CD4-positive, alpha-beta T cell treated with Interleukin-6 for 4 hours (primary cell): ENCODE measurements at regions not wholly inside any gene's neighbourhood (a gene's known extent, or its start where the extent isn't known, plus 50 kb on each side); places are given as distances from the start of the nearest gene placed in this dataset.
"Not testable (repeated sequence)": the region's sequence is repeated elsewhere in the genome, so short reads cannot be mapped to it uniquely, and the experiment has no call there.

Experiments used
- DNase-seq: peaks from one replicate; pipeline ENCODE4 v3.0.0-alpha.2; 2020; ENCODE audit warnings: mixed read lengths

DNA sequence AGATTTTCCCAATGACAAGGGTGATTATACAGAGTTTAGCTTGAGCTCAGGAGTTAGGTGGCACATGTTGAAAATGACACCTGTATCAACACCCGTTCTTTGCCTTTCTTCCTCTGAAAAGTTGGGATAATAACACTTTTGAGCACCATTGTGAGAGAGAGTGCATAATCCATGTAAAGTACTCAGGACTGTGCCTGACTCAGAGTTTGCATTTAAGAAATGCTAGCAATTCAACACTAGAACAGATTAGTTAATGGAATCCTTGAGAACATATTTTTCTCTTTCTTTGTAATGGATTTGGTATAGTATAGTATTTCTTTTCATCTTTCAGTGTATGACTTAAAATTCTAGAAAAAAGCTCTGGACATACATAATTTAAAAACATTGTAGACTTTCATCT, 449.2 kb downstream of the GJA1 start:
- no peak for DNase-seq

DNA sequence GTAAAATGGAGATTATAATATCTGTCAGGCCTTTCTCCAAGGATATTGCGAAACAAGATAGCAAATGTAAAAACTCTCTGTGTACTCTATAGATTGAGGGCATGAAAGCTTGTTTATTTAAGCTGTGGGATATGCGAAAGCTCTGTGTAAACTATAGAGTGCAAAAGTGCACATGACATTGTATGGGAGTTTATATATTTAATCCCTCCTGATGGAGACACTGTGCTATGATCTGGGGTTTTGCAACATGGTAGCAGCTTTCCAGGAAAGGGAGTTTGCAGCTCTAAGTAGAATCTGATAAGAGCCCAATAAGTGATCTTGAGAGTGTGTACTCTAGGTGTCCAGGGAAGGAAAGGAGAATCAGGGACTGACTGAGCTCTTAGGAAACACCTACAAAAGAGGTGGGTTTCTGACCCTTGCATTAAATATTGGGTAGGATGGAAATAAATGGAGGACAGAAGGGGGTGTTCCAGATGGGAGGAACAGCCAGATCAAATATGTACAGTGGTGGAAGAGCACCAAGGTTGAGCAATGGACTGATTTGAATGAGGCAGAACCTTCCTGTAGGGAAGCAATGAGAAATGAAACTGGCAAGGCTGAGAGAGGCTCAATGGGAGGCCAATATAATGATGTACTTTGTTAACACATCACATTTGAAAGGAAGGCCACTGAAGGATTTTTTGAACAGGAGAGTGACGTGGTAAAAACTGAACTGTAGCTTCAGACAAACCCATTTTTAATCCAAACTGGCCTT, 450.1 kb downstream of the GJA1 start:
- DNase-seq, result no peak

DNA sequence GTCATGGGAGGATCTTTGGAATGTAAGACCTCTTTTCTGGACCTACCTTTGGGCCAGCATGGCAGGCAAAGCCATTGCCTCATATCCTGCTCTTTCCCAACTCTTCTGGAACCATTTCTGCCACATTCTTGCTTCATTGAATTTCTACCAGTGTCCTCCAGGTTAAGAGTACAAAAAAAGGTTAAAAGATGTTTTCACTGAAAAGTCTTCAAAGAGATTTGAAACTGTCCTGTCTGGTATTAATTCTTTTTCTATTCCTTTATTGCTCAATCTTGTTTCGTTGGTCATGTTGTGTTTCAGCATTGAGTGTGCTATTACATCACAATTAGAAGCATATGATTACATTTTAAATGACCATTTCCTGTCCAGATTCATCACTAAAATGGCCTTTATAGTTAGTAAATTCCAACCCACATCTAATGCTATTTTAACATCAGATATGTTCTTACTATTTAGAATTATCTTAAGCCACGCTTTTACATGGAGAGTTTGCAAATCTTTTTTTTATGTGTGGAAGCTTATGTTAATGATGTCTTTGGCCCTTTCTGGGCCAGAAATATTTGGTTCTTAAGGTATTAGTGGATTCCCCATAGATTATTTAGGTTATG, 450.9 kb downstream of the GJA1 start:
- no peak for DNase-seq

DNA sequence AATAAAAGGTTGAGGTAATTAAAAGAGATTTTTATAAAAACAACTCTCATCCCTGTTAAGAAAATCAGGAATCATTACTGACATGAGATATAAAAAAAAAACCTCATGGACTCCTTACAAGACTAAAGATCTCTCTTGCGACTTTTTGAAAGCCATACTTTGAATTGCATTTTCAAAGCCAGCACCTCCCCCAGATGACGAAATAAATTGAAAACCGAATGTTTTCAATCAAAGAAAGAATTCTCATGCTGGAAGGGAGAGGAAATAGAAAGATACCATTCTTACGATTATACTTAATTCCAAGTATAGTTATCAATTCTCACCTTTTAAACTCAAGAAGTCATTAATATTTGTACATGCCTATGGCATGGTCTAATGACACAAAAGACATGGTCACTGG, 452.3 kb downstream of the GJA1 start:
- DNase-seq, result no peak

DNA sequence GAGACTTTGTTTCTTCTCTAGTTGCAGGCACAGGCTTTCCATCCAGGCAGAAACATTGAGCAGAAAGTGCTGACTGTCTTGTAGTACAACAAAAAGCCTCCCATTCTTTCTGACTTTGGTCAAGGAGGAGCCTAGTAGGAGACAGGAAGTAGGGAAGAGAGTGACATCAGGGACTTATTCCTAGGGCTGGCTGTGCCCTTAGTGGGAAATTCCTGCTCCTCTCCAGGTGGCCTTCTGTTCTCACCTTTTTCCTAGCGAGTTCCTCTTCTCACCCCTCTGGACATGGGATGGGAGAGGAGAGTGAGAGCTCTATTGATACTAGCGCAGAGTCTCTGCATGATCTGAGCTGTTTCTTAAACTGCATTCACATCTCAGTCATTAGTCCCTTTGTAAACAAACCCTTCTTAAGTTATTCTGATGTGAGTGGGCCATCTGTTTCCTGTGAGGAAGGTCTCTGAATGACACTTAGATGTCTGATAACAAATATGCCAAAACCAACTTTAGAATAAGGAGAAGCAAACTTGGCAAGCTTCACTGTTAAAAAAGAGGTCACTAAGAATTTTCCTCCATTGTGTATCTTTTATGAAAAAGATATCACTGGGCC, 455.0 kb downstream of the GJA1 start:
- no peak for DNase-seq

DNA sequence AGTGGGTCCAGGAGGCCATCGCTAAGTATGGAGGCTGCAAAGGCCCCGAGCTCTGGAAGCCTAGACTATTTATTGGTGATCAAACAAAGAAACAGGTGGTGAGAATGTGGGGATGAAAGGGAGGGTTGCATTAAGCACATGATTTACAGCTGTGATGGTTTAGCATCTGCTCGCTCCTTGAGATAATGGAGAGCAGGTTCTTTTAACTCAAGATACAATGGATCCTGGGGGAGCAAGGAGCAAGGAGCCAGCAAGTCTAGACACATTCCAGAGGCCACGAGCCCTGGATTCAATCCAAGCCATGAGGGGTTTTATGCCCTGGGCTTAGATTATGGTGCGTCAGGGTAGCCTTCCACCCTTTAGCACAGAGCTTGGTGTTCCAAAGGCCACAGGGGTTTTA, 460.3 kb downstream of the GJA1 start:
- DNase-seq, result not testable (repeated sequence)

DNA sequence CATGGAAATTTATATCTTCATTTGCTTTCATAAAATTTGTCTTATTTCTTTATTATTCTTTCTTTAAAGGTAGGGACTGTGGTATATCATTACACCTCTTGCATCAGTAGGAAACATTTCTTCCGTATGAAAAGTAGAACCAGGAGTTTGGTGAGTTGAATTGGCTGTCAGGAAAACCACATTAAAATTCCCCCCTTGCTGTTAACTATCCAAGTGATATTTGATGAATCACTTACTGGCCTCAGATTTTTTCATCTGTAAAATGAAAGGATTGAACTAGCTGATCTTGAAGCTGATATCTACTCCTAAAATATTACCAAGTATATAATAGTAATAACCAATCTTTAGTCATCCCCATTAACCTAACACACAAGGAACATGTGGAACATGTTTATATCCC, 460.9 kb downstream of the GJA1 start:
- no peak for DNase-seq

DNA sequence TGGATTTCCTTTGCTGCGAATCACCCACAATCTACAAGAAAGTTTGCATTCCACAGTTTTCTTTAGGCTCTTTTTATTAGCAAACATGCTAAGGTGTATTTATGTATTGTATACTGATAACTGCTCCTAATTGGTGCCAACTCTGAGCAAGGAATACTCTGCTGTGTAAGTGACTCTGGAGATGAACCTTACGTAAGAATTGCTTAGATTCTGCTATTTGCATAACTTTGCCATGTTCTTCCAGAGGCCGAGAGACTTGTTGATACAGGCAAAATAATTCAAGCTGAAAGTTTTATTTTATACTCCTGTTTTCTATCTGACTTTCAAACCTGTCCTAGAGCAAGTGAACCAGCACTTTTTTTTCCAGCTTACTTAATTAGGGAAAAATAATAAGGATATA, 461.3 kb downstream of the GJA1 start:
- DNase-seq, result no peak

DNA sequence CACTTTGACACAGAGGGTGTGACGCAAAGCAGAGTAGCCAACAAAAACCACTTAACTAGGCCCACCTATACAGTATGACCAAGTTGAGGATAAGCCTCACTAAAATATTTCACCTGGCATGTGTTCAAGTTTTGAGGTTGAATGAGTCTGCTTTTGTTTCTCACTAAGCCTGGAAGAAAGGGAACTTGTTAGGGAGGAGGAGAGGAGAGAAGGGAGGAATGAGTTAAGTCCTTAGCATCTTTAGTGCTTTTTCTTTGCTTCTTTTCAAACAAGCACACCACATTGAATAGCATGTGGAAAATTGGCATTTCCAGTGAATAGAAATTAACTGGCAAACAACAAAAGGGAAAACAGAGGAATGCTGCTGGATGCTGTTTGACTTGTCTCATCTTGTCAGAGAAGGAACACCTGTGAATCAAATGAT, 461.9 kb downstream of the GJA1 start:
- DNase-seq, result no peak

DNA sequence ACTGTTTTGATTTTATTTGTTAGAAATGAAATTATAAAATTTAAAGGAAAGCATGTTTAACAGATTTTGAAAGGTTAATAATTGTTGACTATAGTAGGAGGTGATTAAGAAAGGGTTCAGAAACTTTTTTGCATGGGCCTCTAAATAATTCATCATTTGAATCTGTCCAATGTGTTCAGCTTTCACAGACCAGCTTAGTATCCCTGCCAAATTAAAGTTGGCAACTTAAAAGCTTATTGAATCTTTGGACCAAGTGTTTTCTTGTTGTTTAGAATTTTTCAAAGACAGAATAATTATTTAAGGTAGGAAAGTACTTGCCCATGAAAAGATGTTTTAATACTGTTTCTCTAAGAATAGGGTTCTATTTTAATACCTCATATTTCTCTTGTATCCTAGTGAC, 466.0 kb downstream of the GJA1 start:
- DNase-seq, result no peak

DNA sequence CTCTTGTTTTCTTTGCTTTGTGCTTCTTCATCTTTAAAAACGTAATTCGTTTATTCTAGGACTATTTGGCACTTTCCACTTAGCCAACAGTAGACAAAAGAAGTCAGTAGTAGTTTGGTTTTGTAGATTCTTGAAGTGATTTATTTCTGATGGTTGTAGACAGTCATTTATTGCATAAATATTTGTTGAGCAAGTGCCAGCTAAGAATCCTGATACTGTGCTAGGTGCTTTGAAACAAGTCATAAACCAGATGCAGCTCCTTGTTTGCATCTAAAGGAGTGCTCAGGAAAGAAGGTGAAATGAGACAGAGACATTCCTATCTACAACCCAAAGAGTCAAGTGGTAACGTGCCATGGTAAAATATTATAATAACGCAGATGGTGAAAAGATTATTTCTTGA, 469.1 kb downstream of the GJA1 start:
- DNase-seq, result no peak

DNA sequence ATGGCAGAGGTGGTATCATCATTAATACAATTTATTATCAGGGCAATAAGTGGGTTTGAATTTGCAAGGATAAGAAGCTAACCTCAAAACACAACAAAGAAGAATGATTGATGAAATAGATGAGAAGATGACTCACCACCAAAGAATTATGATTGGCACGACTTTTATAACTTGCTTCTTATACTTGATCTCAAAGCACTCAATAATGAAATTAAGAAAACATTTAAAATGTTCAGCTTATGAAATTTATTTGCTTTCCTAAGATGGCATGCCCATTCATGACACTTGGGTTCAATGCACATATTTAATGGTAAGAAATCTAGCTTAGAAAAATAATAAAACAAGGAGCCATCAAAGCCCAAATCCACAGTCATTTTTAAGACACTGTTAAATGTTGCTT, 477.5 kb downstream of the GJA1 start:
- no peak for DNase-seq

DNA sequence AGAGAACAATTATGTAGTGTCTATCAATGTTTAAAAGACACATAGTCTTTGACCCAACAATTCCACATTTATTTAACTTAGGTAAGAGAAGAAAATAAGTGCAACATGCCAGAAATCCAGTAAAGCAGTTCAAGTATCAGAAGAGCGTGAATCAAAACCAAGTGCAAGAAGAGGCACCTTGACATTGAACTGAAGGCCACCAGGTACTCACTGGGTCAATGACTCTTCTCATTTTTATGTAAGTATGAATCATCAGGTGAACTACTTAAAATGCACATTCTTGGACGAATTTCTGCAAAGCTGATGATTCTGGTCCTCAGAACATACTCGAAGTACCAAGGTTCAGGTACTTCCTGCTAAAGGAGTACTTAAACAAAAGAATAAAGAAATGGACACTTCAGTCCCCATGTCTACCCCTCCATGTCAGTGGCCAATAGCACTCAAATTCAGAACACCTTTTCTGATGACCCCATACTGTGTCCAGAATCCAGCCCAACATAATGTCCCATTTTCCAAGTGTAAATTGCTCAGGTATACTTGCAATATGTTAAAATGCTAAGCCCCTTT, 481.9 kb downstream of the GJA1 start:
- no peak for DNase-seq

DNA sequence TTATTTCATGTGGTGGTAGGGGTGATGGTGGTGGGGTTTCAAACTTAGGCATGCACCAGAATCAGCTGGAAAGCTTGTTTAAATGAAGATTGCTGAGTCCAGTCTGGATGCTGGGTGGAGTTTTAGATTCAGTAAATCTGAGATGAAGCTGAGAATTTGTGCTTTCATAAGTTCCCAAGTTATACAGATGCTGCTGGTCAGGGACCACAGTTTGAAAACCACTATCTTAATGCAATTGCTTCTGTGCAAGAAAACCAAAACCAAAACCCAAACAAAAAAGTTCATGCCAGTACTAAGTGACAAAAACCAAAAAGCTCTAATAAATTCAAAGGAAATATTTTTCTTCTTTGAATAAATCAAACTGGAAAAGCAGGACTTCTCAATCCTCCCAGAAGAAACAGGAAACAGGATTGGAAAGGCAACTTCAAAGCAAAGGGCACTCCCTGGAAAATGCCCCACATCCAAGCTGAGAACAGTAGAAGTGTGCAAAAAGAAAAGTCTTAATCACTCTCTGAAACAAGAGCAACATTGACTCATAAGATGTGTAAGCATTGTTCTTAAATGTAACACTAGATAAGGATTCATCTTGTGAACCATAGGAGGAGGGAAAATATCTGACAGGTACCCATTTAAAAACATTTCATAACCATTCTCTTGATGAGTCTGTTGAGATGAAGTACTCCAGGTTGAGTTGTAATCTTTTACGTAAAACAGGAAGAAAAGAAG, 481.5 kb upstream of the HSF2 start:
- DNase-seq, result no peak

DNA sequence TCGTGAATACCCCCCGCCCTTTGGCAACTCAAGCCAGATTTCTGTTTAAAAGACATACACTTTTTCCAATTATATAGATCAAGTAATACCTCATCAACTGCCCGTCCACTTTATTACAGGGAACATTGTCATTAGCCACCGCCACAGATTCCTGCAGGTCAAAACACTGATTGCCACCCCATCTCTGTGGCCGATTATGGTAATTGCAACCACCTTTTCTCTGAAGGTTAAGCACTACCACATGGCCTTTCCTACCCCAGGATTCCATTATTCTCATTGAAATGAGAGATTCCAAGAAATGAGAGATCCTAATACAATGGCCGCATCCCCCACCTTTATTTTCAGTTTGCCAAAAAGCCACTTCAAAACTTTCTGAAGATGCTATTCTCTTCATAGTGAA, 478.8 kb upstream of the HSF2 start:
- no peak for DNase-seq

DNA sequence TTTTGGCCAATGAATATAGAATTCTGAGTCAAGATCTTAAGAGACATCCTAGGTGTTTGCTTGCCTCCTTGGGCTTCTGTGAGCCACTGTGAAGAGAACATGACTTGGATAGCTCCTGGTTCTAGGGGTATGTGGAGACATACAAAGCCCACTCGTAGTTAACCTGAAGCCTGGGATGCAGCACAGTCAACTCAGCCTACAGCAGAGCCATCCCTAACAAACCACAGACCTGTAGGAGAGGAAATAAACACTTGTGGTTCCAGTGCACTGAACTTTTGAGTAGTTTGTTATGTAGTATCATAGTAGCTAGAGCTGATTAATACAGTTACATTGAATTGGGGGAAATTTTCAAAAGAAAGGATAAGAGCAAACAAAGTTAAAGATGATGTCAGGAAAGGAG, 474.4 kb upstream of the HSF2 start:
- DNase-seq, result no peak

DNA sequence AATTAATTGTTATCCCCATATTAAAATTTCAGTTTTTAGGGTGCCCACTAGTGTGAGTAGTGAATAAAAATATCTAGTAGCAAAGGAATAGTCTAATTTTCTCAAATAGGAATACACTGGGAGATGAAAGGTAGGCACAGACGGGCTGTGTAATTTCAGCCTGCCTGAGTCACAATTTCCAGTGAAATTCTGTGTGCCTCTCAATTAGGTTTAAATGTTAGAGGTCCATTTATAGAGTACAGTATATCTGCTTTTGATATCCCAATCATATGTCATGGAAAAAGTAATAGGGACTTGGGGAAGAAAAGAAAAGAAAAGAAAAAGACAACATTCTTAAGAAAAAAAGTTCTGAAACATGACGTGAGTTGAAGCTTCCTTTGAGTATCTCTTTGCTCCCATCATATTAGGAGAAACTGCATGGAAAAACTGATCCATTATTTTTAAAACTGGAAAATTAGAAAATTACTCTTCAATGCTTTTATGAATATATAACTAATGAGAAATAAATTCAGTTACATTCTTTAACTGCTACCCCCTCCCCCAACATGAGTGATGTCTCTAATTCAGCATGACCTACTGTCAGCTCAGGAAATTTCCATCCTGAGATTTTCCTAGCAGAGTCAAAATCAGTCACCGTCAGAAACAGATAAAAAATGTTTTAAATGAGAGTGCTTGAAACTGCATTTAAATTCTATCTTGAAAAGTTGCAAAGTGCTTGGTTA, 473.8 kb upstream of the HSF2 start:
- DNase-seq, result no peak

DNA sequence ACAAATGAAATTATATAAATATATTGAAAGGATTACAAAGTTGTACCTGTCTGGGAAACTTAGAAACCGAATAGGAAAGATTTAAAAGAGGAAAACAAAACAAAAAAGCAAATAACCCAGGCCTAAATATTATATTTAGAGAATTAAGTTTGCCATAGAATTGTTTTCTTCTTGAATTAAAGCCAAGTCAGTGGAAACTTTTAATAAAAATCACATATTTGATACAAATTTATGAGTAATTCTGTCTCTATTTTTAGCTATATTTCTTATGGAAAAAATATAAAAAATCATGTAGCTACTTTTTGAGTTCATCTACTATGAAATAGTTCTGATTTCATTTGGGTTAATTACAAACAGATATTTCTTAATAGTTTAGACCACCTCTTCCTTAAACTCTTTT, 470.2 kb upstream of the HSF2 start:
- DNase-seq, result no peak

DNA sequence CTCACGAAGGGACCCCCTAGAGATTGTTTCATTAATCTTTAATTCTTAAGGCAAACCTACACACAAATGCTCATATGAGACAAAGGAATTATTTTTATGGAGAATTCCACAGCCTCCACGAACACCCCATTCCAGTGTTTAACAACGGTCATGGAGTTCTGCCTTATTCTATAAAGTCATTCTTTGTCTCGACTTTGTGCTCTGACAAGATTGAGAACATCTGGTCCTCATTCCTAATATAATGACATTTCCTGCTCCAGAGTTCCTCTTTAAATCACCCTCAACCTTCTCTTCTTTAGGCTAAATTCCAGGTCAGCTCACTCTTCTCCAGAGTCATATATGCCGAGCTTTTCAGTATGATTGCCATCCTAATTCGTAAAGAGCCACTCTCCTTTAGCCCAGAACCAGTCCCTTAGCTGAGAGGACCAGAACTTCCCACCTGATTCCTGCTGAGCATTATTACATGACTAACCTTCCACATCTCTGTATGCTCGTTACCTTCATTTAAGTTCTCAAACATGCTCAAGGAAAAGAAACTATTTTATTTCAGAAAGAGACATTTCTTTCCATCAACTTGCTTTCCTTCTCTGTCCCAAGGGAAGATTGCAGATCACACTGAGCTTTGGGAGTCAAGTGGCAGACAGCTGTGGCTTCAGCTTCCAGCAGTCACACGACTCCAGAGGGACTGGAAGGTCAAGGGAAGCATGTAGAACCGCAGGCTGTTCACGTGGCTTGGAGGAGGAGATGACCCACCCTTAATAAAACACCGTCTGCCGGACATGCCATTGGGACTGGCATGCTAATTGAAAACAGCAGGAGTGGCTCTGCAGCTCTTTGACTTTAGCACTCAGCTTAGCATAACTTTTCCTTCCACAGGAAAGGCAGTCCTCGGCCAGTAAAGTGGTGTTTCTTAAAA, 467.1 kb upstream of the HSF2 start:
- no peak for DNase-seq

DNA sequence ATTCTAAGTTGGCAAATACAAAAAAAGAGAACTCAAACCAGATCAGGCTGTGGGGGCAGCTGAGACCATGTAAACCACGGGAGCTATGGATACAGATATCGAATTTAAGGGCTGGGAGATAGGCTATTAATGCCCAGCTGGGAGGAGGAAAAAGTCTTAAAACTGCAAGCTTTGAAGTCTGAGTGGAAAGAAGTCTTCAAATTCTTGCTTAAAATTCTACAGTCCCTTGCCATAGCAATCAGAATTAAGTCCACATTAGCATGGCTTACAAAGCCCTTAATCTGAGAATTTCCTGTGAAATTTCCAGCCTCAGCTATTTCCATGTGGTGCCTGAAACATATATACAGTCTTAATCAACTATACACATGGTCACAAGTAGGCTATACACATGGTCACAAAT, 465.0 kb upstream of the HSF2 start:
- no peak for DNase-seq

DNA sequence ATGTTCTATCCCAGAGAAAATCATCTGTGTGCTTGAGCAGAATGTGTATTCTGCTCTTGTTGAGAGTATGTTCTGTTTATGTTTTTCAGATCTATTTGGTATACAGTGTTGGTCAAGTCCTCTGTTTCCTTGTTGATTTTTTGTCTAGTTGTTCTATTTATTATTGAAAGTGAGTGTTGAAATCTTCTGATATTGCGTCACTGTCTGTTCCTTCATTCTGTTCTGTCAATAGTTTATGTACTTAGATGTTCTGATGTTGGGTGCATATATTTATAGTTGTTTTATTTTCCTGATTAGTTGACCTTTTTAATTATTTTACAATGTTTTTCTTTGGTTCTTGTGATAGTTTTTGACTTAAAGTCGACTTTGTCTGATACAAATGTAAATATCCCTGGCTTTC, 458.7 kb upstream of the HSF2 start:
- DNase-seq, result no peak

DNA sequence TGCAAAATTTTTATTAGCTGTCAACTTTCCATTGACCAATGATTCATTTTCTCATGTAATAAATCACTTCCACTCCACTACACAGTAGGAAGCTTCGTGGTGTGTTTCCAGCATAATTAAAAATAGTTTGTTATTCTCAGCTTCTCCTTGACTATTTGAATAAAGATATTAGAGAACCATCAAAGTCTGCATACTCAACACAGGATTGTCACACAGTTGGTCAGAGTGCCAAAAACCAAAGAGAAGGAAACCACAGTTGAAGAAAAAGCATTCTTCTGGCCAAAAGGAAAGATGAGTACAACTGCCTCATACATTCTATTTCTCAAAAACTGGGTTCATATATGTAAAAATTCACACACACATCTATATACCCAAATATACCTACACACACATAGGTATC, 455.1 kb upstream of the HSF2 start:
- no peak for DNase-seq
